Mesothelial cell of epicardium (in vitro differentiated cells): ENCODE measurements at regions not wholly inside any gene's neighbourhood (a gene's known extent, or its start where the extent isn't known, plus 50 kb on each side); places are given as distances from the start of the nearest gene placed in this dataset.

Experiments
- DNase-seq, 2 experiments: peaks; one replicate each; pipeline ENCODE4 v3.0.0; 2021; ENCODE audit warnings: low spot score in 2 of 2; ENCODE audit not compliant: unreplicated experiment in 2 of 2
- H3K27ac Mint-ChIP-seq: 2 replicates; pipeline ENCODE4 v1.8.0; 2021; ENCODE audit warnings: mixed read lengths
- H3K27me3 Mint-ChIP-seq: 2 replicates; pipeline ENCODE4 v1.8.0; 2021; ENCODE audit warnings: low read depth, mixed read lengths
- H3K36me3 Mint-ChIP-seq: 2 replicates; pipeline ENCODE4 v1.8.0; 2021; ENCODE audit warnings: mixed read lengths
- H3K4me1 Mint-ChIP-seq: 2 replicates; pipeline ENCODE4 v1.8.0; 2021; ENCODE audit warnings: mixed read lengths
- H3K4me3 Mint-ChIP-seq: 2 replicates; pipeline ENCODE4 v1.8.0; 2021; ENCODE audit warnings: mild to moderate bottlenecking, moderate library complexity, mixed read lengths
- H3K9me3 Mint-ChIP-seq: 2 replicates; pipeline ENCODE4 v1.8.0; 2021; ENCODE audit warnings: mixed read lengths
- CTCF ChIP-seq: fragments of 200-600 bp; sonication (generic); IDR thresholded peaks from one replicate; pipeline ENCODE4 v1.5.0; 2021; ENCODE audit warnings: antibody characterized with exemption; ENCODE audit not compliant: unreplicated experiment

DNA sequence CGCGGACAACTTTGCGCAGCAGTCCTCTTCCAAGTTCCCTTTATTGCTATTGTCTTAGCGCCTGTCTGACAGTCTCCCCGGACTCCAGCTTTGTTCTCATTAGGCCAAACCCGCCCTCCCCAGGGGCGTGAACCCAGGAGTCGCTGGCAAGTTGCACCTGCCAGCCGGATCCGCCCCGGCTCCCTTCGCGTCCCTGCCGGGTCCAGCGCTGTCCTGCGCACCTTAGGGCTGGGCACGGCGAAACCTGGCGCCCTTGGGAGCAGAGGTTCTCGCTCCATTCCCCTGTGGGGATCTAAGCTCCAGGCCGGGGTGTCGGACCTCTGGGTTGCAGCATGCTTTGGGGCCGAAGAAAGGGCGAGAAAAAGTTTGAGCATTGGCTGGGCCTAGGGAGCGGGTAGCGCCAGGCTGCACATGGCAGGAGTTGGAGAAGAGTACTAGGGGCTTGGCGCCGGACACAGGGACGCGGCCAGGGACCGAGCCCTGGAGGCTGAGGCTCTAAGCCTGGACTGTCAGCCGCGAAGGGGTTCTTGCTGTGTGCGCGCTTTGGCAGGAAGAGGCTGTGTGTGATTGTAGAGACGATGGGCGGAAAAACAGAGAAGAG is 335.1 kb upstream of the THRB start:
- H3K9me3 Mint-ChIP-seq: no peaks in the 10 kb centered on the region
- peak overlapping the region; percentile 86 for H3K4me3 Mint-ChIP-seq
- DNase-seq: peak; percentile 20 to 49
- no peak for TF ChIP-seq CTCF
- H3K27ac Mint-ChIP-seq: peak overlapping the region; percentile 13
- H3K36me3 Mint-ChIP-seq: no peaks in the 10 kb centered on the region
- peaks cover 20% of the 10 kb centered on the region for H3K4me1 Mint-ChIP-seq
- H3K27me3 Mint-ChIP-seq: peaks cover 25% of the 10 kb centered on the region

GRCh38 chr3:24830230-24831152 is 335.8 kb upstream of the THRB start:
- Mint-ChIP-seq H3K4me1 (peaks cover 20% of the 10 kb centered on the region), H3K27me3 (peaks cover 25% of the 10 kb centered on the region), H3K27ac (no peak overlapping the region), H3K9me3 (no peaks in the 10 kb centered on the region), H3K36me3 (no peaks in the 10 kb centered on the region), H3K4me3 (peak overlapping the region; percentile 86)
- no peak for TF ChIP-seq CTCF
- peak; percentile 23 to 61 for DNase-seq

DNA sequence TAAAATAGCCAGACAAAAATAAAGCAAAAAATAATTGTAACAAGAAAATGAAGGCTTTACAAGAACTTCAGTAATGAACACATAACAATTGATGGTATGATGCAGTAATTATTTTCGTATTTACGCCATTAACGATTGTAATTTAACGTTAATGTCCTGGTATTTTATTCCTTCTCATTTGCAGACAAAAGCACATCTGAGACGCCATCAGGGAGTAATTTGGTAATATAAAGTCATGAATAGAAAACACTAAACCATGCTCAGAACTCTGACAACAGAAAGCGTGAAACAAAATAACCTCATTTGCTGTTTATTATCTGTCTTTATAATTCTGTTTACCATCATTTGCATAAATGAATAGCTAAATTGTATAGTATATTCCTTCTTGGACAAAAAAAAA is 336.6 kb upstream of the THRB start:
- peaks cover 25% of the 10 kb centered on the region for H3K27me3 Mint-ChIP-seq
- DNase-seq: no peak
- no peaks in the 10 kb centered on the region for H3K9me3 Mint-ChIP-seq
- TF ChIP-seq CTCF: no peak
- H3K4me1 Mint-ChIP-seq: peaks cover 20% of the 10 kb centered on the region
- H3K36me3 Mint-ChIP-seq: no peaks in the 10 kb centered on the region
- peak overlapping the region; percentile 86 for H3K4me3 Mint-ChIP-seq
- H3K27ac Mint-ChIP-seq: no peak overlapping the region

GRCh38 chr3:24832891-24833290 is 338.2 kb upstream of the THRB start:
- Mint-ChIP-seq H3K4me3 (no peak overlapping the region), H3K27me3 (peaks cover 15% of the 10 kb centered on the region), H3K27ac (no peak overlapping the region), H3K9me3 (no peaks in the 10 kb centered on the region), H3K4me1 (peaks cover 25% of the 10 kb centered on the region), H3K36me3 (no peaks in the 10 kb centered on the region)
- DNase-seq: no peak
- TF ChIP-seq CTCF: no peak

- Mint-ChIP-seq H3K4me3 (no peak overlapping the region), H3K4me1 (peaks cover 37% of the 10 kb centered on the region), H3K27ac (no peak overlapping the region), H3K27me3 (peaks cover 10% of the 10 kb centered on the region), H3K9me3 (no peaks in the 10 kb centered on the region), H3K36me3 (no peaks in the 10 kb centered on the region)
- DNase-seq: no peak
- no peak for TF ChIP-seq CTCF
These were observed 339.8 kb upstream of the THRB start for GRCh38 chr3:24834442-24834841.
